Loucy (cell line): ENCODE measurements at regions not wholly inside any gene's neighbourhood (a gene's known extent, or its start where the extent isn't known, plus 50 kb on each side); places are given as distances from the start of the nearest gene placed in this dataset.

Experiments used
- EZH2phosphoT487 ChIP-seq: fragments of 200-600 bp; IDR thresholded peaks from 2 replicates; pipeline ENCODE4 v1.6.1; 2018; ENCODE audit warnings: antibody characterized with exemption, mild to moderate bottlenecking, moderate library complexity, borderline replicate concordance
- TF ChIP-seq, protein P1 (sequence below): fragments of 200-600 bp; sonication (generic); conservative IDR thresholded peaks from 2 replicates; pipeline ENCODE4 v1.5.1; 2014; ENCODE audit warnings: mild to moderate bottlenecking, antibody characterized with exemption, low read length

DNA sequence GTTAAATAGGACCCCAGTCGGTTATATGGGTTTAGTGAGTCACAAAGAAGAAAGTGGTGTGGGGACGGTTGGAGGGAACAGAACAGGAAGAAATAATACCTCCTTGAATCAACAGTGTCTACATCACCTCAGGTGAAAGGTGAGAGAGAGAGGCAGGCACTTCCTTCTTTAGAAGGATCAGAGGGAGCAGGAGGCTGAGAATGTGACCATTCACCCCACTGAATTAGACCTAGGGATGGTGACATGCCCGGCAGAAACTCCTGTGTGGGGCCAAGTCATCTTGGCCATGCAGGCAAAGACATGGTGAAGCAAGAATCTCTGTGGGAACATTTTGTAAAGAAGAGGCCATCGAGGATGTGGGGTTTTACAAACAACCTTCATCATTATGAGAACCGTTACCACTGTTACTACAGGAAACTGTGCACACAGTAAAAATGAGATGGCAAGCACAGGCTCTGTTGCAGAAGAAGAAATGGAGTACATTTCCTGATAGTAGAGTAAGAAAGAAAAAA lies 1196.9 kb downstream of the VRK1 start:
- TF ChIP-seq, protein P1, sequence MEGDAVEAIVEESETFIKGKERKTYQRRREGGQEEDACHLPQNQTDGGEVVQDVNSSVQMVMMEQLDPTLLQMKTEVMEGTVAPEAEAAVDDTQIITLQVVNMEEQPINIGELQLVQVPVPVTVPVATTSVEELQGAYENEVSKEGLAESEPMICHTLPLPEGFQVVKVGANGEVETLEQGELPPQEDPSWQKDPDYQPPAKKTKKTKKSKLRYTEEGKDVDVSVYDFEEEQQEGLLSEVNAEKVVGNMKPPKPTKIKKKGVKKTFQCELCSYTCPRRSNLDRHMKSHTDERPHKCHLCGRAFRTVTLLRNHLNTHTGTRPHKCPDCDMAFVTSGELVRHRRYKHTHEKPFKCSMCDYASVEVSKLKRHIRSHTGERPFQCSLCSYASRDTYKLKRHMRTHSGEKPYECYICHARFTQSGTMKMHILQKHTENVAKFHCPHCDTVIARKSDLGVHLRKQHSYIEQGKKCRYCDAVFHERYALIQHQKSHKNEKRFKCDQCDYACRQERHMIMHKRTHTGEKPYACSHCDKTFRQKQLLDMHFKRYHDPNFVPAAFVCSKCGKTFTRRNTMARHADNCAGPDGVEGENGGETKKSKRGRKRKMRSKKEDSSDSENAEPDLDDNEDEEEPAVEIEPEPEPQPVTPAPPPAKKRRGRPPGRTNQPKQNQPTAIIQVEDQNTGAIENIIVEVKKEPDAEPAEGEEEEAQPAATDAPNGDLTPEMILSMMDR: no peak
- TF ChIP-seq EZH2phosphoT487: no peak
